GM23338 (cell line): ENCODE measurements at regions not wholly inside any gene's neighbourhood (a gene's known extent, or its start where the extent isn't known, plus 50 kb on each side); places are given as distances from the start of the nearest gene placed in this dataset.

Experiments
- EZH2 ChIP-seq: fragments of 200-600 bp; sonication (generic); IDR thresholded peaks from one replicate; pipeline ENCODE4 v1.8.0; 2017; ENCODE audit warnings: antibody characterized with exemption, mild to moderate bottlenecking, low read depth; ENCODE audit not compliant: unreplicated experiment
- EZH2phosphoT487 ChIP-seq: fragments of 200-600 bp; sonication (generic); IDR thresholded peaks from one replicate; pipeline ENCODE4 v1.8.1; 2018; ENCODE audit warnings: antibody characterized with exemption; ENCODE audit not compliant: unreplicated experiment
- ZNF331 ChIP-seq: fragments of 250-450 bp; sonication (Bioruptor Pico); IDR thresholded peaks from 2 replicates; pipeline ENCODE4 v1.5.0; 2020; ENCODE audit warnings: low read depth, mild to moderate bottlenecking, moderate library complexity
- TF ChIP-seq, protein P1 (sequence below), 2 experiments: fragments of 200-600 bp in 1 of 2; sonication (generic) in 1 of 2; conservative IDR thresholded peaks; 2 replicates each; pipeline versions ENCODE4 v1.5.1 to v1.6.1; 2016 to 2017; ENCODE audit warnings: antibody characterized with exemption in 2 of 2, low read depth in 2 of 2, mild to moderate bottlenecking in 2 of 2, moderate library complexity in 1 of 2
- TF ChIP-seq, protein P2 (sequence below): IDR thresholded peaks from one replicate; pipeline ENCODE4 v1.6.1; 2018; ENCODE audit warnings: antibody characterized with exemption; ENCODE audit not compliant: unreplicated experiment

DNA sequence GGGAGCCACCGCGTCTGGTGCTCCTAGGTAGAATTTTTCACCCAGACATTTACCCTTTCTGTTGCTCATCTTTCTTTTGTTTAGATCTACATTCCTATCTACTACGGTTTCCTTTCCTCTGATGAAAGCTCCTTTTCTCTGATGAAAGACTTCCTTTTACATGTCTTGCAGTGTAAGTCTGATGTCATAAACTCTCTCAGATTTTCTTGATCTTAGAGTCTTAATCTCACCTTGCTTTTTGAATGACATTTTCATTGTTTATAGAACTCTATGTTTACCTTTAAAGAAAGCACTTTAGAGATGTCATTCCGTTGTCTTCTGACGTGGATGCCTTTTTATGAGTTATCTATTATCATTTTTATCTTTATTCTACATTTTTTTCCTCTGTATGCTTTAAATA is 171.8 kb upstream of the MTPN start:
- no peak for TF ChIP-seq EZH2
- no peak for TF ChIP-seq EZH2phosphoT487
- TF ChIP-seq, protein P1, sequence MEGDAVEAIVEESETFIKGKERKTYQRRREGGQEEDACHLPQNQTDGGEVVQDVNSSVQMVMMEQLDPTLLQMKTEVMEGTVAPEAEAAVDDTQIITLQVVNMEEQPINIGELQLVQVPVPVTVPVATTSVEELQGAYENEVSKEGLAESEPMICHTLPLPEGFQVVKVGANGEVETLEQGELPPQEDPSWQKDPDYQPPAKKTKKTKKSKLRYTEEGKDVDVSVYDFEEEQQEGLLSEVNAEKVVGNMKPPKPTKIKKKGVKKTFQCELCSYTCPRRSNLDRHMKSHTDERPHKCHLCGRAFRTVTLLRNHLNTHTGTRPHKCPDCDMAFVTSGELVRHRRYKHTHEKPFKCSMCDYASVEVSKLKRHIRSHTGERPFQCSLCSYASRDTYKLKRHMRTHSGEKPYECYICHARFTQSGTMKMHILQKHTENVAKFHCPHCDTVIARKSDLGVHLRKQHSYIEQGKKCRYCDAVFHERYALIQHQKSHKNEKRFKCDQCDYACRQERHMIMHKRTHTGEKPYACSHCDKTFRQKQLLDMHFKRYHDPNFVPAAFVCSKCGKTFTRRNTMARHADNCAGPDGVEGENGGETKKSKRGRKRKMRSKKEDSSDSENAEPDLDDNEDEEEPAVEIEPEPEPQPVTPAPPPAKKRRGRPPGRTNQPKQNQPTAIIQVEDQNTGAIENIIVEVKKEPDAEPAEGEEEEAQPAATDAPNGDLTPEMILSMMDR (conservative IDR thresholded peaks at IDR 0.05; ENCODE audit: low read depth in 2 of 2) = no peak
- TF ChIP-seq, protein P2, sequence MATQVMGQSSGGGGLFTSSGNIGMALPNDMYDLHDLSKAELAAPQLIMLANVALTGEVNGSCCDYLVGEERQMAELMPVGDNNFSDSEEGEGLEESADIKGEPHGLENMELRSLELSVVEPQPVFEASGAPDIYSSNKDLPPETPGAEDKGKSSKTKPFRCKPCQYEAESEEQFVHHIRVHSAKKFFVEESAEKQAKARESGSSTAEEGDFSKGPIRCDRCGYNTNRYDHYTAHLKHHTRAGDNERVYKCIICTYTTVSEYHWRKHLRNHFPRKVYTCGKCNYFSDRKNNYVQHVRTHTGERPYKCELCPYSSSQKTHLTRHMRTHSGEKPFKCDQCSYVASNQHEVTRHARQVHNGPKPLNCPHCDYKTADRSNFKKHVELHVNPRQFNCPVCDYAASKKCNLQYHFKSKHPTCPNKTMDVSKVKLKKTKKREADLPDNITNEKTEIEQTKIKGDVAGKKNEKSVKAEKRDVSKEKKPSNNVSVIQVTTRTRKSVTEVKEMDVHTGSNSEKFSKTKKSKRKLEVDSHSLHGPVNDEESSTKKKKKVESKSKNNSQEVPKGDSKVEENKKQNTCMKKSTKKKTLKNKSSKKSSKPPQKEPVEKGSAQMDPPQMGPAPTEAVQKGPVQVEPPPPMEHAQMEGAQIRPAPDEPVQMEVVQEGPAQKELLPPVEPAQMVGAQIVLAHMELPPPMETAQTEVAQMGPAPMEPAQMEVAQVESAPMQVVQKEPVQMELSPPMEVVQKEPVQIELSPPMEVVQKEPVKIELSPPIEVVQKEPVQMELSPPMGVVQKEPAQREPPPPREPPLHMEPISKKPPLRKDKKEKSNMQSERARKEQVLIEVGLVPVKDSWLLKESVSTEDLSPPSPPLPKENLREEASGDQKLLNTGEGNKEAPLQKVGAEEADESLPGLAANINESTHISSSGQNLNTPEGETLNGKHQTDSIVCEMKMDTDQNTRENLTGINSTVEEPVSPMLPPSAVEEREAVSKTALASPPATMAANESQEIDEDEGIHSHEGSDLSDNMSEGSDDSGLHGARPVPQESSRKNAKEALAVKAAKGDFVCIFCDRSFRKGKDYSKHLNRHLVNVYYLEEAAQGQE = no peak
- TF ChIP-seq ZNF331 = no peak
